ENCODE measurements at regions not wholly inside any gene's neighbourhood (a gene's known extent, or its start where the extent isn't known, plus 50 kb on each side); places are given as distances from the start of the nearest gene placed in this dataset.

GRCh38 chr12:16088421-16088820, 177.3 kb downstream of the DERA start:
- ChIA-PET CTCF (no interaction called here), POLR2A (no interaction called here)
- intact Hi-C loops (cut with micrococcal nuclease) = no loop called here
- no peaks in the 10 kb centered on the region for H3K4me1 Mint-ChIP-seq (ENCODE audit: insufficient read depth, unreplicated experiment)
- DNase-seq (ENCODE audit: unreplicated experiment) = no peak
- TF ChIP-seq CTCF (IDR thresholded peaks at IDR 0.05; ENCODE audit: unreplicated experiment) = no peak
- H3K27me3 Mint-ChIP-seq (ENCODE audit: insufficient read depth, unreplicated experiment) = no peaks in the 10 kb centered on the region
- H3K27ac Mint-ChIP-seq (ENCODE audit: low read depth, unreplicated experiment) = no peak overlapping the region
- H3K9me3 Mint-ChIP-seq (ENCODE audit: unreplicated experiment) = peaks cover 7% of the 10 kb centered on the region
- no peak overlapping the region for H3K4me3 Mint-ChIP-seq (ENCODE audit: unreplicated experiment)
- no TSS peak for BruUV-seq (replicated peaks)
- no peaks in the 10 kb centered on the region for H3K36me3 Mint-ChIP-seq (ENCODE audit: insufficient read depth, unreplicated experiment)
